ENCODE measurements at regions not wholly inside any gene's neighbourhood (a gene's known extent, or its start where the extent isn't known, plus 50 kb on each side); places are given as distances from the start of the nearest gene placed in this dataset.

- Histone ChIP-seq H3K36me3 (replicated peaks; ENCODE audit: low read depth, low read length) (no peaks in the 10 kb centered on the region), H3K27ac (ENCODE audit: low read length) (no peak overlapping the region), H3K4me1 (ENCODE audit: low read length) (peaks cover 9% of the 10 kb centered on the region; the same call in 1 of the 2 replicates), H3K4me3 (ENCODE audit: low read length) (no peak overlapping the region), H4K20me1 (ENCODE audit: insufficient read depth, low read length) (no peaks in the 10 kb centered on the region), H3K79me2 (ENCODE audit: low read length) (no peaks in the 10 kb centered on the region), H3K27me3 (ENCODE audit: low read depth, low read length) (peaks cover 25% of the 10 kb centered on the region; the same call in 1 of the 2 replicates), H2AFZ (ENCODE audit: low read depth, low read length) (no peak overlapping the region), H3K9ac (ENCODE audit: low read length) (no peak overlapping the region), H3K9me3 (ENCODE audit: insufficient read depth, low read length) (no peaks in the 10 kb centered on the region), H3K4me2 (ENCODE audit: low read length) (no peak overlapping the region)
- TF ChIP-seq CTCF (IDR thresholded peaks at IDR 0.05; ENCODE audit: low read depth, low read length) (no peak), EZH2phosphoT487 (IDR thresholded peaks at IDR 0.05; ENCODE audit: low read depth) (no peak)
Observed at GRCh38 chr17:77613627-77614026, 344.9 kb upstream of the TNRC6C start.

GRCh38 chr17:77615703-77616253 lies 342.7 kb upstream of the TNRC6C start:
- no peaks in the 10 kb centered on the region for H3K79me2 ChIP-seq (ENCODE audit: low read length)
- no peaks in the 10 kb centered on the region for H3K4me1 ChIP-seq (ENCODE audit: low read length)
- no peak overlapping the region for H3K9ac ChIP-seq (ENCODE audit: low read length)
- no peak overlapping the region for H2AFZ ChIP-seq (ENCODE audit: low read depth, low read length)
- no peak overlapping the region for H3K27ac ChIP-seq (ENCODE audit: low read length)
- no peaks in the 10 kb centered on the region for H3K36me3 ChIP-seq (replicated peaks; ENCODE audit: low read depth, low read length)
- H3K9me3 ChIP-seq (ENCODE audit: insufficient read depth, low read length): no peaks in the 10 kb centered on the region
- no peaks in the 10 kb centered on the region for H4K20me1 ChIP-seq (ENCODE audit: insufficient read depth, low read length)
- TF ChIP-seq EZH2phosphoT487 (IDR thresholded peaks at IDR 0.05; ENCODE audit: low read depth): no peak
- no peak for TF ChIP-seq CTCF (IDR thresholded peaks at IDR 0.05; ENCODE audit: low read depth, low read length)
- no peak overlapping the region for H3K4me2 ChIP-seq (ENCODE audit: low read length)
- H3K4me3 ChIP-seq (ENCODE audit: low read length): no peak overlapping the region
- H3K27me3 ChIP-seq (ENCODE audit: low read depth, low read length): peaks cover 30% of the 10 kb centered on the region; the same call in 1 of the 2 replicates

GRCh38 chr17:77616254-77616731 lies 342.2 kb upstream of the TNRC6C start:
- Histone ChIP-seq H3K9me3 (ENCODE audit: insufficient read depth, low read length) (no peaks in the 10 kb centered on the region), H3K4me2 (ENCODE audit: low read length) (no peak overlapping the region), H3K9ac (ENCODE audit: low read length) (no peak overlapping the region), H3K4me1 (ENCODE audit: low read length) (no peaks in the 10 kb centered on the region), H3K36me3 (replicated peaks; ENCODE audit: low read depth, low read length) (no peaks in the 10 kb centered on the region), H3K79me2 (ENCODE audit: low read length) (no peaks in the 10 kb centered on the region), H3K4me3 (ENCODE audit: low read length) (no peak overlapping the region), H4K20me1 (ENCODE audit: insufficient read depth, low read length) (no peaks in the 10 kb centered on the region), H3K27me3 (ENCODE audit: low read depth, low read length) (peaks cover 26% of the 10 kb centered on the region; the same call in 1 of the 2 replicates), H2AFZ (ENCODE audit: low read depth, low read length) (no peak overlapping the region), H3K27ac (ENCODE audit: low read length) (no peak overlapping the region)
- no peak for TF ChIP-seq EZH2phosphoT487 (IDR thresholded peaks at IDR 0.05; ENCODE audit: low read depth)
- no peak for TF ChIP-seq CTCF (IDR thresholded peaks at IDR 0.05; ENCODE audit: low read depth, low read length)

GRCh38 chr17:77617516-77617915 lies 341.0 kb upstream of the TNRC6C start:
- H3K27ac ChIP-seq (ENCODE audit: low read length): no peak overlapping the region
- TF ChIP-seq EZH2phosphoT487 (IDR thresholded peaks at IDR 0.05; ENCODE audit: low read depth) (no peak), CTCF (IDR thresholded peaks at IDR 0.05; ENCODE audit: low read depth, low read length) (no peak)

More at GRCh38 chr17:77617516-77617915, 341.0 kb upstream of the TNRC6C start:
- Histone ChIP-seq H3K4me1 (ENCODE audit: low read length) (no peaks in the 10 kb centered on the region), H3K27me3 (ENCODE audit: low read depth, low read length) (peaks cover 24% of the 10 kb centered on the region; the same call in 1 of the 2 replicates), H3K4me2 (ENCODE audit: low read length) (no peak overlapping the region), H3K79me2 (ENCODE audit: low read length) (no peaks in the 10 kb centered on the region), H3K9ac (ENCODE audit: low read length) (no peak overlapping the region), H3K4me3 (ENCODE audit: low read length) (no peak overlapping the region), H4K20me1 (ENCODE audit: insufficient read depth, low read length) (no peaks in the 10 kb centered on the region), H3K36me3 (replicated peaks; ENCODE audit: low read depth, low read length) (no peaks in the 10 kb centered on the region), H3K9me3 (ENCODE audit: insufficient read depth, low read length) (no peaks in the 10 kb centered on the region), H2AFZ (ENCODE audit: low read depth, low read length) (no peak overlapping the region)

Measured in OCI-LY3 (cell line).